ENCODE measurements at regions not wholly inside any gene's neighbourhood (a gene's known extent, or its start where the extent isn't known, plus 50 kb on each side); places are given as distances from the start of the nearest gene placed in this dataset.

GRCh38 chrX:39112143-39112542 is 310.9 kb downstream of the MID1IP1 start (continued):
- TF ChIP-seq CUX1 (CRISPR knock-in tag; IDR thresholded peaks at IDR 0.05): no peak

DNA sequence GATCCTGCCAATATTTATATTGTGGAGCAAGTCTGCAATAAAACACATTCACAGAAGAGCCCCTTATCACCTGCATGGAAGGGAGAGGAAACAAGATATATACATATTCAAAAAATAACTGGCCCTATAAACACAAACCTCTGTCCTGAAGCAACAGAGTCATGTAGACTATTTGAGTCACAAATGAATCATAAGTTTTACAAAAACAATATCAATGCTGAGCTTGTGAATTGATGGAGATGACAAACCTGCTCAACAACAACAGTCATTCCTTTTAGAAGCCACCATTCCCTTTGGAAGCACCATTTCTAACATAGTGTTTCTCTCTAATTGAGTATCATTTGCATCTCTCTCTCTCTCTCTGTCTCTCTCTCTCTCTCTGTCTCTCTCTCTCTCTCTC is 313.9 kb downstream of the MID1IP1 start:
- FAIRE-seq (no peak), DNase-seq (ENCODE audit: extremely low read depth in 1 of 4, low spot score in 3 of 4) (no peak), ATAC-seq (no peak)
- H3K9ac ChIP-seq (ENCODE audit: insufficient read depth in 1 of 2, low read depth in 2 of 2, low read length in 2 of 2): no peak overlapping the region
- no peaks in the 10 kb centered on the region for H4K20me1 ChIP-seq (replicated peaks; ENCODE audit: control insufficient read depth, insufficient read depth, low read length)
- no peak overlapping the region for H3K4me2 ChIP-seq (ENCODE audit: insufficient read depth, low read length)
- no peaks in the 10 kb centered on the region for H3K79me2 ChIP-seq (ENCODE audit: control insufficient read depth, insufficient read depth, low read length)
- no peak overlapping the region for H3K4me3 ChIP-seq
- intact Hi-C loops (cut with micrococcal nuclease): no loop called here
- no peaks in the 10 kb centered on the region for H3K4me1 ChIP-seq (replicated peaks in 1 of 2; ENCODE audit: control insufficient read depth in 2 of 2, insufficient read depth in 2 of 2, low read length in 2 of 2)
- no peaks in the 10 kb centered on the region for H3K9me1 ChIP-seq (ENCODE audit: control insufficient read depth, insufficient read depth, low read length)
- POLR2A ChIA-PET: no interaction called here
- CTCF ChIA-PET (ENCODE audit: low intra/inter-chr PET ratio): no interaction called here
- no peak overlapping the region for H2AFZ ChIP-seq (ENCODE audit: low read depth, low read length)
- H3K27me3 ChIP-seq (ENCODE audit: control insufficient read depth in 2 of 2, insufficient read depth in 2 of 2, low read length in 2 of 2): no peaks in the 10 kb centered on the region
- no TSS peak for BruUV-seq (replicated peaks)
- H3K36me3 ChIP-seq (ENCODE audit: control insufficient read depth, insufficient read depth, low read length): no peaks in the 10 kb centered on the region
- H3K27ac ChIP-seq (ENCODE audit: extremely low read depth, low read depth, low read length): no peak overlapping the region
- in situ Hi-C loops (cut with MboI): no loop called here
- no peaks in the 10 kb centered on the region for H3K9me3 ChIP-seq (replicated peaks; ENCODE audit: control insufficient read depth, insufficient read depth, low read depth, low read length)
- no peak for TF ChIP-seq EWSR1 (IDR thresholded peaks at IDR 0.05; ENCODE audit: borderline replicate concordance, low read depth, partially characterized antibody)
- TF ChIP-seq MCM7 (IDR thresholded peaks at IDR 0.05): no peak
- no peak for TF ChIP-seq PHTF2 (CRISPR knock-in tag; IDR thresholded peaks at IDR 0.05)
- TF ChIP-seq ARHGAP35 (IDR thresholded peaks at IDR 0.05; ENCODE audit: partially characterized antibody): no peak
- no peak for TF ChIP-seq EP400 (IDR thresholded peaks at IDR 0.05)
- TF ChIP-seq EGR1 (conservative IDR thresholded peaks at IDR 0.05): no peak
- TF ChIP-seq, protein P1, sequence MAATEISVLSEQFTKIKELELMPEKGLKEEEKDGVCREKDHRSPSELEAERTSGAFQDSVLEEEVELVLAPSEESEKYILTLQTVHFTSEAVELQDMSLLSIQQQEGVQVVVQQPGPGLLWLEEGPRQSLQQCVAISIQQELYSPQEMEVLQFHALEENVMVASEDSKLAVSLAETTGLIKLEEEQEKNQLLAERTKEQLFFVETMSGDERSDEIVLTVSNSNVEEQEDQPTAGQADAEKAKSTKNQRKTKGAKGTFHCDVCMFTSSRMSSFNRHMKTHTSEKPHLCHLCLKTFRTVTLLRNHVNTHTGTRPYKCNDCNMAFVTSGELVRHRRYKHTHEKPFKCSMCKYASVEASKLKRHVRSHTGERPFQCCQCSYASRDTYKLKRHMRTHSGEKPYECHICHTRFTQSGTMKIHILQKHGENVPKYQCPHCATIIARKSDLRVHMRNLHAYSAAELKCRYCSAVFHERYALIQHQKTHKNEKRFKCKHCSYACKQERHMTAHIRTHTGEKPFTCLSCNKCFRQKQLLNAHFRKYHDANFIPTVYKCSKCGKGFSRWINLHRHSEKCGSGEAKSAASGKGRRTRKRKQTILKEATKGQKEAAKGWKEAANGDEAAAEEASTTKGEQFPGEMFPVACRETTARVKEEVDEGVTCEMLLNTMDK (IDR thresholded peaks at IDR 0.05; ENCODE audit: borderline replicate concordance, insufficient read depth, low read depth, low read length, poor library complexity, severe bottlenecking): no peak
- no peak for TF ChIP-seq SNRNP70 (optimal IDR thresholded peaks at IDR 0.05; ENCODE audit: low read depth, low read length)
- TF ChIP-seq JUNB (CRISPR knock-in tag; conservative IDR thresholded peaks at IDR 0.05): no peak
- no peak for TF ChIP-seq MAZ (CRISPR knock-in tag; conservative IDR thresholded peaks at IDR 0.05 in 1 of 2, IDR thresholded peaks at IDR 0.05 in 1 of 2)
- TF ChIP-seq RBM39 (optimal IDR thresholded peaks at IDR 0.05; ENCODE audit: low read depth, low read length): no peak
- no peak for TF ChIP-seq HDGF (IDR thresholded peaks at IDR 0.05)
- no peak for TF ChIP-seq MYC (IDR thresholded peaks at IDR 0.05; ENCODE audit: low read depth, low read length)
- no peak for TF ChIP-seq MYC (CRISPR knock-in tag; IDR thresholded peaks at IDR 0.05; ENCODE audit: borderline replicate concordance, low read depth)
- no peak for TF ChIP-seq DACH1 (IDR thresholded peaks at IDR 0.05; ENCODE audit: partially characterized antibody)
- TF ChIP-seq FOXK2 (conservative IDR thresholded peaks at IDR 0.05 in 1 of 2, IDR thresholded peaks at IDR 0.05 in 1 of 2; ENCODE audit: low read depth in 2 of 2): no peak
- no peak for TF ChIP-seq HMG20B (CRISPR knock-in tag; IDR thresholded peaks at IDR 0.05)
